ENCODE measurements at regions not wholly inside any gene's neighbourhood (a gene's known extent, or its start where the extent isn't known, plus 50 kb on each side); places are given as distances from the start of the nearest gene placed in this dataset.

DNA sequence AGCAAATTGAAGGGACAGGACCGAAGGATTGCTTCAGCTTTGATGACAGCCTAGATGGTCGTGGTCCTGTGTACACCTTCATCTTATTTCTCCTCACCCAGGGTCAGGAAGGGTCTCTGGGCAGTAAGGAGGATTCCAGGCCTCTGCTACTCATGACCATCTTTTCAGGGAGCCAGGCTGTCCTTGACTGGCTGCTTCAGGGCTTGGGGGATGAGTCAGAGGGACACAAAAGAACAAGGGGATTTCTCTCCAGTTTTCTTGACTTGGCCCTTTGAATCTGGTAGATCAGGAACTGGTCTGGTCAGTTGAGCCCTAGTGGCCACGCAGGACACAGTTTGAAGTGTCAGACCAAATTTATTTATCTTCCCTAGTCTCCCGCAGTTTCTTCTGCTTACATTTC, 402.1 kb upstream of the CHD6 start:
- Histone ChIP-seq H3K9me3 (ENCODE audit: low read depth, low read length, poor library complexity, severe bottlenecking) (no peaks in the 10 kb centered on the region), H3K4me3 (ENCODE audit: low read depth, low read length, poor library complexity, severe bottlenecking) (no peak overlapping the region), H3K27ac (ENCODE audit: low read depth, low read length, poor library complexity, severe bottlenecking) (no peak overlapping the region), H3K36me3 (ENCODE audit: insufficient read depth, low read length, poor library complexity, severe bottlenecking) (no peaks in the 10 kb centered on the region), H3K27me3 (replicated peaks; ENCODE audit: insufficient read depth, low read depth, low read length, poor library complexity) (no peaks in the 10 kb centered on the region), H3K4me1 (ENCODE audit: insufficient read depth, low read length, poor library complexity, severe bottlenecking) (no peaks in the 10 kb centered on the region)
- ChIA-PET POLR2A (ENCODE audit: low non-redundant PET) (no interaction called here), CTCF (no interaction called here)
- no TSS peak for BruUV-seq (replicated peaks)
- intact Hi-C loops (cut with micrococcal nuclease; ENCODE audit: unreplicated experiment), result no loop called here
- no peak for DNase-seq (ENCODE audit: low spot score)
- TF ChIP-seq, protein P1, sequence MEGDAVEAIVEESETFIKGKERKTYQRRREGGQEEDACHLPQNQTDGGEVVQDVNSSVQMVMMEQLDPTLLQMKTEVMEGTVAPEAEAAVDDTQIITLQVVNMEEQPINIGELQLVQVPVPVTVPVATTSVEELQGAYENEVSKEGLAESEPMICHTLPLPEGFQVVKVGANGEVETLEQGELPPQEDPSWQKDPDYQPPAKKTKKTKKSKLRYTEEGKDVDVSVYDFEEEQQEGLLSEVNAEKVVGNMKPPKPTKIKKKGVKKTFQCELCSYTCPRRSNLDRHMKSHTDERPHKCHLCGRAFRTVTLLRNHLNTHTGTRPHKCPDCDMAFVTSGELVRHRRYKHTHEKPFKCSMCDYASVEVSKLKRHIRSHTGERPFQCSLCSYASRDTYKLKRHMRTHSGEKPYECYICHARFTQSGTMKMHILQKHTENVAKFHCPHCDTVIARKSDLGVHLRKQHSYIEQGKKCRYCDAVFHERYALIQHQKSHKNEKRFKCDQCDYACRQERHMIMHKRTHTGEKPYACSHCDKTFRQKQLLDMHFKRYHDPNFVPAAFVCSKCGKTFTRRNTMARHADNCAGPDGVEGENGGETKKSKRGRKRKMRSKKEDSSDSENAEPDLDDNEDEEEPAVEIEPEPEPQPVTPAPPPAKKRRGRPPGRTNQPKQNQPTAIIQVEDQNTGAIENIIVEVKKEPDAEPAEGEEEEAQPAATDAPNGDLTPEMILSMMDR (conservative IDR thresholded peaks at IDR 0.05; ENCODE audit: low read depth, low read length), result no peak
- no peak for TF ChIP-seq EZH2 (IDR thresholded peaks at IDR 0.05; ENCODE audit: borderline replicate concordance, low read depth, low read length, poor library complexity, severe bottlenecking)

DNA sequence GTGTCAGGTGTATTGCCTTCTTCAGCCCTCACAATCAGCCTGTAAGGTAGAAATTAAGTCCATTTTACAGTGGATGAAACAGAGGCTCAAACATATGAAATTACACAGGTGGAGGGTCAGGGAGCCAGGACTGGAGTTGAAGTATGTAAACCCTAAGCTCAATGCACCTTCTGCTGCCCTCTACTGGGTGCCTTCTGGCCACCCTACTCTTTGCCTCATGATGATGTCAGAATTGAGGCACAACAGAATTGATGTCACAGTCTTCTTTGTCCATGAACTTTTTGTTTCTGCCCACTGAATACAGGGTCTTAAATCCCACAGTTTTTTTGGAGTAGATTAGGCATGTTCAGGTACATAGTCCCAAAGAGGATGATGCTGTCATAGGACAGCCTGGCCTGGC, 400.8 kb upstream of the CHD6 start:
- POLR2A ChIA-PET (ENCODE audit: low non-redundant PET), result no interaction called here
- Histone ChIP-seq H3K4me1 (ENCODE audit: insufficient read depth, low read length, poor library complexity, severe bottlenecking) (no peaks in the 10 kb centered on the region), H3K27ac (ENCODE audit: low read depth, low read length, poor library complexity, severe bottlenecking) (no peak overlapping the region), H3K4me3 (ENCODE audit: low read depth, low read length, poor library complexity, severe bottlenecking) (no peak overlapping the region), H3K27me3 (replicated peaks; ENCODE audit: insufficient read depth, low read depth, low read length, poor library complexity) (no peaks in the 10 kb centered on the region), H3K9me3 (ENCODE audit: low read depth, low read length, poor library complexity, severe bottlenecking) (no peaks in the 10 kb centered on the region), H3K36me3 (ENCODE audit: insufficient read depth, low read length, poor library complexity, severe bottlenecking) (no peaks in the 10 kb centered on the region)
- TF ChIP-seq EZH2 (IDR thresholded peaks at IDR 0.05; ENCODE audit: borderline replicate concordance, low read depth, low read length, poor library complexity, severe bottlenecking), result no peak
- TF ChIP-seq, protein P1 (conservative IDR thresholded peaks at IDR 0.05; ENCODE audit: low read depth, low read length), result peak; percentile 48
- no TSS peak for BruUV-seq (replicated peaks)
- intact Hi-C loops (cut with micrococcal nuclease; ENCODE audit: unreplicated experiment), result no loop called here
- CTCF ChIA-PET, result interaction anchor here (1.1 kb wide), 1 partner anchor 280 kb away, joined by 5 read pairs; no protein-coding TSS in a partner anchor
- peak; percentile 21 for DNase-seq (ENCODE audit: low spot score)

GRCh38 chr20:42010090-42010489, 391.9 kb upstream of the CHD6 start:
- Histone ChIP-seq H3K36me3 (ENCODE audit: insufficient read depth, low read length, poor library complexity, severe bottlenecking) (no peaks in the 10 kb centered on the region), H3K4me1 (ENCODE audit: insufficient read depth, low read length, poor library complexity, severe bottlenecking) (no peaks in the 10 kb centered on the region)
- BruUV-seq (replicated peaks), result no TSS peak

More at GRCh38 chr20:42010090-42010489, 391.9 kb upstream of the CHD6 start:
- ChIA-PET CTCF (no interaction called here), POLR2A (ENCODE audit: low non-redundant PET) (no interaction called here)
- Histone ChIP-seq H3K9me3 (ENCODE audit: low read depth, low read length, poor library complexity, severe bottlenecking) (no peaks in the 10 kb centered on the region), H3K4me3 (ENCODE audit: low read depth, low read length, poor library complexity, severe bottlenecking) (no peak overlapping the region), H3K27ac (ENCODE audit: low read depth, low read length, poor library complexity, severe bottlenecking) (no peak overlapping the region), H3K27me3 (replicated peaks; ENCODE audit: insufficient read depth, low read depth, low read length, poor library complexity) (no peaks in the 10 kb centered on the region)
- TF ChIP-seq, protein P1 (conservative IDR thresholded peaks at IDR 0.05; ENCODE audit: low read depth, low read length), result no peak
- TF ChIP-seq EZH2 (IDR thresholded peaks at IDR 0.05; ENCODE audit: borderline replicate concordance, low read depth, low read length, poor library complexity, severe bottlenecking), result no peak
- DNase-seq (ENCODE audit: low spot score), result no peak
- intact Hi-C loops (cut with micrococcal nuclease; ENCODE audit: unreplicated experiment), result no loop called here
